ENCODE measurements at regions not wholly inside any gene's neighbourhood (a gene's known extent, or its start where the extent isn't known, plus 50 kb on each side); places are given as distances from the start of the nearest gene placed in this dataset.

DNA sequence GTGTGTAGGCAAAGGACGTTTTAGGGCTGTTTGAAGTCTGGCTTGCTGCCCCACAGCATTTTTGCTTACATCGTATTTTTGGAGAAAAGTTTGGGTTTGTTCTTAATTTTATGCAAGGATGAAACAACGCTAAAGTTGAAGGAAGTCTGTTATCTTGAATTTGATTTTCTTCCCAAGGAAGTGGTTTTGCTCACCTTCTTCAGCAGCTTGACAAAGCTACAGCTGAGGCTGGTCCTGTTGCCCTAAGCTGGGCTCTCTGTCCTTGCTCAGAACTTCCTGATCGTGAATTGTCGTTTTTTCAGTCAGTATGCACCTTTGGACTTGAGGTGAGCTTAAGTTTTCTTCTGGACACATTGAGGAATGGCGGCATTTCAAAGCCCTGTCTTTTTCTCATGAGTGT lies 62.1 kb upstream of the GSX1 start:
- TF ChIP-seq ZNF121 (CRISPR knock-in tag; conservative IDR thresholded peaks at IDR 0.05) = no peak
- WGBS (ENCODE audit: insufficient coverage, low coverage, missing lambda C conversion rate) = 0% methylated on average over 6 of the region's 6 CpGs
- no peak overlapping the region for H3K9ac ChIP-seq (ENCODE audit: insufficient read depth in 1 of 2, low read depth in 2 of 2, low read length in 2 of 2)
- intact Hi-C loops (cut with micrococcal nuclease) = no loop called here
- H3K27me3 ChIP-seq (ENCODE audit: control insufficient read depth in 2 of 2, insufficient read depth in 2 of 2, low read length in 2 of 2) = peaks cover 6 to 14% of the 10 kb centered on the region in 2 experiments
- DNase-seq (ENCODE audit: extremely low read depth in 1 of 4, low spot score in 3 of 4) = no peak
- H3K79me2 ChIP-seq (ENCODE audit: control insufficient read depth, insufficient read depth, low read length) = no peaks in the 10 kb centered on the region
- no peak overlapping the region for H3K27ac ChIP-seq (ENCODE audit: extremely low read depth, low read depth, low read length)
- H3K9me1 ChIP-seq (ENCODE audit: control insufficient read depth, insufficient read depth, low read length) = no peaks in the 10 kb centered on the region
- no peaks in the 10 kb centered on the region for H4K20me1 ChIP-seq (replicated peaks; ENCODE audit: control insufficient read depth, insufficient read depth, low read length)
- ChIA-PET POLR2A (no interaction called here), CTCF (ENCODE audit: low intra/inter-chr PET ratio) (no interaction called here)
- no peak overlapping the region for H3K4me3 ChIP-seq
- no TSS peak for BruUV-seq (replicated peaks)
- in situ Hi-C loops (cut with MboI) = no loop called here
- FAIRE-seq = no peak
- no peaks in the 10 kb centered on the region for H3K9me3 ChIP-seq (replicated peaks; ENCODE audit: control insufficient read depth, insufficient read depth, low read depth, low read length)
- H3K4me2 ChIP-seq (ENCODE audit: insufficient read depth, low read length) = no peak overlapping the region
- H3K4me1 ChIP-seq (replicated peaks in 1 of 2; ENCODE audit: control insufficient read depth in 2 of 2, insufficient read depth in 2 of 2, low read length in 2 of 2) = no peaks in the 10 kb centered on the region
- H2AFZ ChIP-seq (ENCODE audit: low read depth, low read length) = no peak overlapping the region
- no peaks in the 10 kb centered on the region for H3K36me3 ChIP-seq (ENCODE audit: control insufficient read depth, insufficient read depth, low read length)
- ATAC-seq = no peak
